H9 (cell line): ENCODE measurements at regions not wholly inside any gene's neighbourhood (a gene's known extent, or its start where the extent isn't known, plus 50 kb on each side); places are given as distances from the start of the nearest gene placed in this dataset.
A peak's percentile ranks its signal among the peaks of the same experiment; 100 is the strongest.

Experiments
- DNase-seq: peaks from one replicate; pipeline ENCODE4 v3.0.0-alpha.2; 2017
- H2AFZ ChIP-seq: one replicate; pipeline ENCODE4 v1.6.1; 2013; ENCODE audit warnings: mild to moderate bottlenecking, low read length, control low read depth, moderate library complexity
- H2AK5ac ChIP-seq: 2 replicates; pipeline ENCODE4 v1.6.1; 2013; ENCODE audit warnings: low read length, control low read depth, mixed read lengths; ENCODE audit not compliant: insufficient read length
- H2BK120ac ChIP-seq: one replicate; pipeline ENCODE4 v1.6.1; 2013; ENCODE audit warnings: low read depth, mild to moderate bottlenecking, low read length, control low read depth, inconsistent platforms; ENCODE audit not compliant: poor library complexity, severe bottlenecking
- H2BK12ac ChIP-seq: 2 replicates; pipeline ENCODE4 v1.6.1; 2013; ENCODE audit warnings: low read length, control low read depth, mixed read lengths, low read depth; ENCODE audit not compliant: insufficient read length
- H2BK15ac ChIP-seq: 2 replicates; pipeline ENCODE4 v1.6.1; 2013; ENCODE audit warnings: low read depth, low read length, control low read depth
- H2BK20ac ChIP-seq: one replicate; pipeline ENCODE4 v1.6.1; 2013; ENCODE audit warnings: low read depth, mild to moderate bottlenecking, low read length, control low read depth, inconsistent platforms; ENCODE audit not compliant: poor library complexity, severe bottlenecking
- H2BK5ac ChIP-seq: 2 replicates; pipeline ENCODE4 v1.6.1; 2013; ENCODE audit warnings: low read length, control low read depth, mixed read lengths; ENCODE audit not compliant: insufficient read length
- H3K14ac ChIP-seq: 2 replicates; pipeline ENCODE4 v1.6.1; 2013; ENCODE audit warnings: low read length, control low read depth; ENCODE audit not compliant: insufficient read depth
- H3K18ac ChIP-seq: 2 replicates; pipeline ENCODE4 v1.6.1; 2013; ENCODE audit warnings: low read depth, mild to moderate bottlenecking, mixed read lengths, low read length, control low read depth; ENCODE audit not compliant: insufficient read length
- H3K23ac ChIP-seq: 2 replicates; pipeline ENCODE4 v1.6.1; 2013; ENCODE audit warnings: low read length, control low read depth, mixed read lengths, low read depth; ENCODE audit not compliant: insufficient read length
- H3K23me2 ChIP-seq: 2 replicates; pipeline ENCODE4 v1.6.1; 2013; ENCODE audit warnings: low read depth, mild to moderate bottlenecking, mixed read lengths, low read length, control low read depth; ENCODE audit not compliant: insufficient read length, poor library complexity, severe bottlenecking
- H3K27ac ChIP-seq: 2 replicates; pipeline ENCODE4 v1.5.1; 2013; ENCODE audit warnings: low read length, control low read depth, mixed read lengths, low read depth; ENCODE audit not compliant: insufficient read length
- H3K27me3 ChIP-seq: 2 replicates; pipeline ENCODE4 v1.6.1; 2013; ENCODE audit warnings: low read length, control low read depth, inconsistent platforms; ENCODE audit not compliant: insufficient read depth
- H3K4ac ChIP-seq: 2 replicates; pipeline ENCODE4 v1.6.1; 2013; ENCODE audit warnings: low read depth, mild to moderate bottlenecking, control low read depth, inconsistent platforms, low read length, moderate library complexity
- H3K4me1 ChIP-seq: 2 replicates; pipeline ENCODE4 v1.6.1; 2013; ENCODE audit warnings: low read length, control low read depth, inconsistent platforms; ENCODE audit not compliant: insufficient read depth
- H3K4me2 ChIP-seq: 2 replicates; pipeline ENCODE4 v1.6.1; 2013; ENCODE audit warnings: low read length, control low read depth, mixed read lengths; ENCODE audit not compliant: insufficient read length, insufficient read depth
- H3K56ac ChIP-seq: 2 replicates; pipeline ENCODE4 v1.6.1; 2013; ENCODE audit warnings: low read depth, mild to moderate bottlenecking, mixed read lengths, low read length, control low read depth; ENCODE audit not compliant: insufficient read length
- H3K79me1 ChIP-seq: 2 replicates; pipeline ENCODE4 v1.6.1; 2013; ENCODE audit warnings: low read depth, mild to moderate bottlenecking, moderate library complexity, low read length, control low read depth, inconsistent platforms; ENCODE audit not compliant: insufficient read depth, poor library complexity, severe bottlenecking
- H3K79me2 ChIP-seq: 2 replicates; pipeline ENCODE4 v1.6.1; 2013; ENCODE audit warnings: low read length, control low read depth, inconsistent platforms; ENCODE audit not compliant: insufficient read depth
- H3K9ac ChIP-seq: 2 replicates; pipeline ENCODE4 v1.6.1; 2013; ENCODE audit warnings: low read length, control low read depth, mixed read lengths; ENCODE audit not compliant: insufficient read length; ENCODE audit errors: extremely low read depth
- H3K9me3 ChIP-seq: one replicate; pipeline ENCODE4 v1.6.1; 2013; ENCODE audit warnings: low read depth, low read length, inconsistent platforms; ENCODE audit not compliant: control insufficient read depth
- H3T11ph ChIP-seq: one replicate; pipeline ENCODE4 v1.6.1; 2013; ENCODE audit warnings: mild to moderate bottlenecking, low read length, control low read depth, inconsistent platforms
- H4K20me1 ChIP-seq: one replicate; pipeline ENCODE4 v1.6.1; 2013; ENCODE audit not compliant: control insufficient read depth, insufficient read length, insufficient read depth
- H4K5ac ChIP-seq: 2 replicates; pipeline ENCODE4 v1.6.1; 2013; ENCODE audit warnings: low read depth, mild to moderate bottlenecking, mixed read lengths, low read length, control low read depth; ENCODE audit not compliant: insufficient read length
- H4K8ac ChIP-seq: replicated peaks from 2 replicates; pipeline ENCODE4 v1.6.1; 2013; ENCODE audit warnings: low read length, control low read depth, mixed read lengths, low read depth; ENCODE audit not compliant: insufficient read length
- H4K91ac ChIP-seq: 2 replicates; pipeline ENCODE4 v1.6.1; 2013; ENCODE audit warnings: low read depth, mild to moderate bottlenecking, moderate library complexity, mixed read lengths, low read length, control low read depth; ENCODE audit not compliant: insufficient read length
- H3K27ac Mint-ChIP-seq, 3 experiments: 2 replicates in 2 of 3; 3 replicates in 1 of 3; pipeline ENCODE4 v1.8.0; 2020 to 2021; ENCODE audit warnings: mixed read lengths in 3 of 3, mild to moderate bottlenecking in 1 of 3, moderate library complexity in 1 of 3
- H3K27me3 Mint-ChIP-seq: 2 replicates; pipeline ENCODE4 v1.8.0; 2021; ENCODE audit warnings: low read depth, mild to moderate bottlenecking, moderate library complexity, mixed read lengths
- H3K36me3 Mint-ChIP-seq, 3 experiments: 2 replicates in 2 of 3; 3 replicates in 1 of 3; pipeline ENCODE4 v1.8.0; 2020 to 2021; ENCODE audit warnings: low read depth in 3 of 3, mixed read lengths in 3 of 3; ENCODE audit not compliant: insufficient read depth in 1 of 3
- H3K4me1 Mint-ChIP-seq, 2 experiments: 2 replicates each; pipeline ENCODE4 v1.8.0; 2020; ENCODE audit warnings: mixed read lengths in 2 of 2
- H3K4me3 Mint-ChIP-seq, 2 experiments: 2 replicates in 1 of 2; 3 replicates in 1 of 2; pipeline ENCODE4 v1.8.0; 2020 to 2021; ENCODE audit warnings: mild to moderate bottlenecking in 2 of 2, mixed read lengths in 2 of 2, moderate library complexity in 1 of 2
- H3K9me3 Mint-ChIP-seq, 2 experiments: 2 replicates in 1 of 2; 3 replicates in 1 of 2; pipeline ENCODE4 v1.8.0; 2020; ENCODE audit warnings: mild to moderate bottlenecking in 2 of 2, mixed read lengths in 2 of 2, moderate library complexity in 1 of 2
- CTCF ChIP-seq: fragments of 200-600 bp; sonication (generic); conservative IDR thresholded peaks from 3 replicates; pipeline ENCODE4 v1.8.0; 2021; ENCODE audit warnings: antibody characterized with exemption, mild to moderate bottlenecking

- no peaks in the 10 kb centered on the region; the same call in 1 of the 2 replicates for H3K27me3 Mint-ChIP-seq
- H3K27me3 ChIP-seq: no peaks in the 10 kb centered on the region
- no peak overlapping the region for H3K4me2 ChIP-seq
Observed at GRCh38 chr7:145134377-145134776, 298.5 kb upstream of the TPK1 start.

More at GRCh38 chr7:145134377-145134776, 298.5 kb upstream of the TPK1 start:
- Histone ChIP-seq H2AK5ac (no peak overlapping the region), H4K20me1 (no peaks in the 10 kb centered on the region), H4K91ac (no peak overlapping the region), H2BK20ac (no peak overlapping the region), H2BK15ac (no peak overlapping the region), H2BK12ac (no peak overlapping the region), H4K8ac (no peak overlapping the region), H3K56ac (no peak overlapping the region), H2BK5ac (no peak overlapping the region), H3K18ac (no peak overlapping the region), H3K27ac (no peak overlapping the region), H3K14ac (no peak overlapping the region; the same call in 1 of the 2 replicates), H2BK120ac (no peak overlapping the region), H4K5ac (no peak overlapping the region), H3K79me1 (no peaks in the 10 kb centered on the region), H3K9ac (no peak overlapping the region), H3K23me2 (no peaks in the 10 kb centered on the region), H3T11ph (no peak overlapping the region), H3K9me3 (no peaks in the 10 kb centered on the region), H3K79me2 (no peaks in the 10 kb centered on the region), H2AFZ (no peak overlapping the region), H3K4ac (no peak overlapping the region), H3K23ac (no peak overlapping the region), H3K4me1 (no peaks in the 10 kb centered on the region)
- no peaks in the 10 kb centered on the region for H3K4me1 Mint-ChIP-seq
- no peaks in the 10 kb centered on the region for H3K36me3 Mint-ChIP-seq
- no peak for TF ChIP-seq CTCF
- no peak overlapping the region for H3K4me3 Mint-ChIP-seq
- peak overlapping the region in 1 of 3 experiments; percentile 4; a peak in 1 of 7 replicates for H3K27ac Mint-ChIP-seq
- no peak for DNase-seq
- H3K9me3 Mint-ChIP-seq: no peaks in the 10 kb centered on the region
